NOMO-1 treated with DMSO at 0.1 percent for 48 hours (cell line): ENCODE measurements at regions not wholly inside any gene's neighbourhood (a gene's known extent, or its start where the extent isn't known, plus 50 kb on each side); places are given as distances from the start of the nearest gene placed in this dataset.
"Not testable (repeated sequence)": the region's sequence is repeated elsewhere in the genome, so short reads cannot be mapped to it uniquely, and the experiment has no call there.

ENCODE experiments used
- DNase-seq: peaks from one replicate; lab custom pipeline; 2025; ENCODE audit not compliant: unreplicated experiment; lab: John Stamatoyannopoulos, UW

DNA sequence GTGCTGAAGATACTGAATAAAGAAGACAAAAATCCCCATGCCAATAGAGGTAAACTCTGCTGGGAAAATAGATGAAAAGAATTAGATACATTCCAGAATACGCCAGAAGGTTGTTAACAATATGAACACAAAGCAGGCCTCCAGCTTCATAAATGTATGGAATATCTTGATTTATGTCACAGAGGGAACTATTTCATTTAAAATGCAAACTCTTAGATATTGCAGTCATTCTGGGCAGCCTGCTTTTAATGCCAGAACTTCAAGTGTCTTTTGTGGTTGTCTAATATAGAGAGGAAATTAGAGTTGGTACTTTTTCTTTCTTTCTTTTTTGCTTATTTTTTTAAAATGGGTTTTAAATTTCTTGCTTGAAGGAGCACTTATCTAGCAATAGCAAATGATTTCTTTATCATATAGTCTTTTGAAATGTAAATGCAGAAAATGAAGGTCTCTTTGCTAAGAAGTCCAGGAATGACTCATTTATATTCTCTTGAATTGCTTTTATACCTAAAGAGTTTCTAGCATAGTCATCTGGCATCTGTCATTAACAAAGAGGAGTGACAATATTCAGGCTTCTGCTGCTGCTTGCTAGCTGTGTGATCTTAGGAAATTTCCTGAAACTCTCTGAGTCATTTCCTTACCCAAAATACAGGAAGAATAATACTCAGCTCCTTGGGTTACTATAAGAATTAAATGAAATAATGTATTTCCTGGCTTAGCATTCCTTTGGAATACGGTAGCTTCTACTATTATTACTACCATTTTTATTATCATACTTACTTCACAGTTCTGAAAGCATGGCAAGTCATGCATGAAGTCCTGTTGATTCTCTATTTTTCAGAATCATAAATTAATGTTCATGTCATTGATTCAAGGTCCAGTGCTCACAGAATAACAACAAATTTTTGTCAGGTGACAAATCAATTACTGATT, 527.6 kb downstream of the DIPK2A start:
- DNase-seq = peak; percentile 10

DNA sequence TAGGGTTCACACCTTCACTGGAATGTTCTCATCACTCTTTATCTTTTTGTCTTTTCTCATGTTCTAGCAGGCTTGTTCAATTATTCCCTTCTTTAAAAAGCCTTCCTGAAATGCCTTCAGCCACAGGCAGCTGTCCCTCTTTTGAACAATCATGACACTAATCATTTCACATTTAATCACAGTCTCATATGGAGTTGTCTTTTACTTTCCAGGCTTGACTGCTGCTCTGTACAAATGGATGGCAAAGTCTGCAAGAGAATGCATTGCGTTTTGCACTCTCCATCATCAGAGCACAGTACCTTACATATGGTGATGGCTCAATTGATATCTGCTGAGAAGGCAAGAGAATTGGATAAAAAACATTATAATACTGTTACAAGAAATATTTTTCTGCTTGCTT, 529.8 kb downstream of the DIPK2A start:
- no peak for DNase-seq

DNA sequence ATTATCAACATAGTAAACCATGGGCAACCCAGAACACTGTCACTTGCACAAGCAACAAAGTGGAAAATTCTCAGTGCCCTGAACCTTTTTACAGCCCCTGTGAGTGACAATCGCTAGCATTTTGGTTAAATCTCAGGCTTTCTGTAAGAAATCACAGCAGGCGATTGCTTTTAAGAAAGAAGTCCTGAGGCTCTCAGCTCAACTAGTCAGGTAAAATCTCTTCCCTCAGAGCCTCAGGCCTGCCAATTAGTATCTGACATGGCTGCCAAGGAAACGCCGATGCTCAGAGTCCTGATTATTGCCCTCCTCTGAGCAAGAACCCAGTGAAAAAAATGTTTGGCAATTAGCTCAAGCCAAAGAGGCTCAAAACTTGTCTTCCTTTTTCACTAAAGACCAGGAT, 530.8 kb downstream of the DIPK2A start:
- DNase-seq = no peak

DNA sequence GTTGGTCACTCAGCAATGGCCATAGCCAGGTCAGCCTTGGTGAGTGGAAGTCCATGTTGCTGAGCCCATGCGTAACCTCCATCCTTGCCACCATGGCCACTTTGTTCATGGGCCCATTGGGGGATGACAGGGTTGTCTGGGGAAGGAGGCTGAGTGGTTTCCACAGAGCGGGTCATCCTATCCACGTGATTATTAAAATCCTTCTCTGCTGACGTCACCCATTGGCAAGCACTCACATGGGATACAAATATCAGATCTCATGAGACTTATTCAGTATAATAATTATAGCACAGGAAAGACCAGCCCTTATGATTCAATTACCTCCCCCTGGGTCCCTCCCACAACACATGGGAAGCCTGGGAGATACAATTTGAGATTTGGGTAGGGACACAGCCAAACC, 534.8 kb downstream of the DIPK2A start:
- DNase-seq = not testable (repeated sequence)

DNA sequence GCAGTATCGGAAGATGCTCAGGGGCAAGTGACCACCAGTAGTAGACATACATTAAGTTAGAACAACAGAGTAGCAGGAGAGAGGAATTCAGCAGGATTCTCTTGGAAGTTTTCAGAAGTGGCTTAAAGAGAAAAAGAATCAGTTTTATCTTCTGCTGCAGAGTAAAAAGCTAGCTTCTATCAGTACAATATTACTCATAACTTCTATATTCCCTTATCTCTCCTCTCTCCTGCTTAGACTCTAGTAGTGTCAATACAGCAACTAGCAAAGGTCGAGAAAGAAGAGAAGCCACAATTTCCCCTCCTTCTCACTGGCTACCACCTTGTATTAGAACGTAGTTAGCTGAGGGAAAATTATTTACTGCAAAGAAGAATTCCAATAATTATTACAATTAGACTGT, 539.7 kb downstream of the DIPK2A start:
- DNase-seq = no peak

DNA sequence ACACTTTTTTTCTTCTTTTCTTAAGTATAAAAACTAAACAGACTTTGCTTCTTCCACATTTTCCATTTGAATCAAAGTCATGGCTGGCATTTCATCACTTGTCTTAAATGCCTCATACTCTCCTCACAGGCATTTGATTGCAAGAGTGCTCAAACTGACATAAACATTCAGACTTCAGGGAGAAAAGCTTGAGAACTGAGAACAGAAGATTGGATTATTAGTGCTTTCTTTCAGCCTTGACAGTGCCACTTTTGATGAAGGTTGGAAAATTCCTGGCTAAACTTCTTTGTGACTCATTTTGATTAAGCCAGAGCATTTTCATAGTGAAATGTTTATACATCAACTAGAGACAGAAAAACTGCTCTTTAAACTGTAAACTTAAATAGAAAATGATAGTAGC, 544.4 kb downstream of the DIPK2A start:
- DNase-seq = no peak

DNA sequence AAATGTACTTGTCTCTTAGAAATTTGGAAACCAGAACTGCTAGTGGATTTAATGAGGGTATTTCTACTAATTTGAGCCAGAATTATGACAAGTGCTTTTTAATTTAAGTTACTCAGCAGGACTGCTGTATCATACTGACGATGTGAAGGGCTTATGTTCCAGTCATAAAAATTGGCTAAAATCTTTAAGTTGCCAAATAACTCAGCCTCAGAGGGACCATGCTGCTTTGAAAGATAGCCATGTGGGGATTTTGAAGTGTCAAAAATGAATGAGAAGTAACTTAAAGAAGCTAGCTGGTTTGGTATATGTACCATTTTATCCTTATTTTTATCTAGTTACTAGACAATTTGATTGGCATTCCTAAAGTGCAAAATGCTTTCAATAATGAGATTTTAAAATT, 545.0 kb downstream of the DIPK2A start:
- no peak for DNase-seq

DNA sequence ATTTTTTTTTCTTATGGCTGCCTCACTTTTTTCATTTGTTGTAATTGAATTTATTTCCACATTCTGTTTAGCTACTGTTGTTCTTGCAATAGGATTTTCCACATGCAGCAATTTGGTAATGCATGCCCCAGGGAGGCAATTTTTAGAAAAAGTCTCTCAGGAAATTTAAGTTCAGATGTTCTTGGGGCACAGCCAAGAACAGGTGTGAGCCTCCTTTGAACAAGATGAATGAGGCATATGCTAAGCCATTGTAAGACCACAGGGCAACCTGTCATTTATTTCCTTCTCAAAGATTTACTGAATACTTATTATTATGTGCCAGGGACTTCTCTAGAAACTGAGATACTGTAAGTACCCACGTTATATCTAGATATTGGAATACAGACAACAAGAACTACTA, 549.5 kb downstream of the DIPK2A start:
- DNase-seq = no peak

DNA sequence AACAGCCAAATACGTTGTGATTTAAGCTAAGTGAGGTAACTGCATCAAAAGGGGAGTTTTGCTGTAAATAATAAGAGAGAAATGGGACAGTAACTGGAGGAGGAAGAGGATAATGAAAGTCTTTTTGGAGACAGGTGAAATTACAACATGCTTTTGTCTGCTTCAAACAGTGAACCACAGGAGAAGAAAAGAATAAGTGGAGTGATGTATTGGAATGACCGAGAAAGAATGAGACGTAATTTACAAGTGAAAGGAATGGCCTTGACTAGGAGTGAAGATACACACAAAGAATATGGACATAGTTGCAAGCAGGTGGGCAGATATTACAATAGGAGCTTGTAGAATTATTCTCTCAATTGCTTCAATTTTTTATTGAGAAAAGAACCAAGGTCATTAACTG, 550.8 kb downstream of the DIPK2A start:
- no peak for DNase-seq

DNA sequence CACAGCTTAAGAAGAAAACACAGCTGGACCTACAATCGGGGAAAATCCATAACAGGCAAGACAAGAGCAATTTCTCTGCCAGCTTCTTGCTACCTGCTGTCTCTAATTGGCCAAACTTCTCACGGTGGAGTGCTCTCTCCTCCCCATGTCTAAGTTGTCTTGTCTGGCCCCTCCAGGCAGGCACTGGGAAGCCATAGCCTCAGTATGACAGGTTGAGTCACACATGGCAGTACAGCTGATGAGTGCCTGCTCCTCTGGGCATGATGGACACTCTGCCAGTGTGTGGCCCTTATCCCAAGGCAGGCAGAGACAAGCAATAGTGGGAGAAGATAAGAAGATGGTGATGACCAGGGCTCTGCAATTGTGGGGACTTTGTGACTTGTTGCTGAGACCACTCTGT, 551.8 kb downstream of the DIPK2A start:
- DNase-seq = no peak

DNA sequence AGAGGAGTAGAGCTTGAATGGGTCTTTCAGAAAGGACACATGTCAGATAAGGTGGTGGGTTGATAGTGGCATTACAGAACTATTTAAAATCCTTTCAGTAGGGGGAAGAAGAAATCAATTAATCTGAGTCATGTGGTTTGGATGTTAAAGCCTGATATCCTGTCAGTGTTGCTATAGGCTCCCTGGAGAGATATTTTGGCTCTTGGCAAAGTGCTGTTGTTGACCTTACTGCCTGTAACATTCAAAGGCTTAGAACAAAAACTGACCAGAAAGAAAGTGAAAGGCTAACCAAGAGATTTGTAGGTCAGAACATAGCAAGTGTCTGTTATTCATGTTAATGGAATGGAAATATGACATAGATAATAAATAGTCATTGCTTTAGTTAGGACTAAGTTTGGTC, 552.9 kb downstream of the DIPK2A start:
- DNase-seq = no peak

DNA sequence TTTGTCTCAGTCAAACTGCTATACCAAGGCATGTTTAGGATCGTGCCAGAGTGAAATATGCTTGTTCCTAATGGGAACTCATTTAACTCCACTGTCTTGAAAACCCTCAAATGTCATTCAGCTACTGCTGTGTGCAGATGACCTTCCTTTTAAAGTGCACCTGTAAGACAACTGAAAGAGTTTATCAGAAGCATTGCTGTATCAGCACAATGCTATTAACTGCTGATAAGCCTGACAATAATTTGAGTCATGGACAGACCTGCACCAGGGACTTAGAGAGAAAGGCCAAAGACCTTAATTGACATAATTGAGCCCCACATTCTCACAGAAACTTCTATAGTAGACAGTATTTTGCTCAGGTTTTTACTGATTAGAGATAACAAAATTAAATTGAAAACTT, 557.9 kb downstream of the DIPK2A start:
- DNase-seq = no peak

DNA sequence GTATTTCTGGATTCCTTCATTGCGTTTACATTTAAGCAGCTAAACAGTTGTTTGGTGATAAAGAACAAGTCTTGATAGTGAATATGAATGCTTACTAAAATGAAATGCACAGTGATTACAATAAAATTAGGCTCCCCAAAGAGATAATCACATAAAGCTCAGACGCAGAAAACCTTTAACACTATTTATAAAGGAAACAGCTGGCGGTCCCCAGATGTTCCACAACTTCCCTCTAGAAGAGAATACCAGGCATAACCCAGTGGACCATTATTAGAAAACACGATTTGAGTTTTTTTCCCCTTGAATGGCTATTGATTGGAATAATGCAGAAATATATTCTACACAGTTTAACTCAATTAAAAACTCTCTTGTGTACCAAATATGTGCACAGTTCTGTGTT, 573.2 kb downstream of the DIPK2A start:
- DNase-seq = no peak

DNA sequence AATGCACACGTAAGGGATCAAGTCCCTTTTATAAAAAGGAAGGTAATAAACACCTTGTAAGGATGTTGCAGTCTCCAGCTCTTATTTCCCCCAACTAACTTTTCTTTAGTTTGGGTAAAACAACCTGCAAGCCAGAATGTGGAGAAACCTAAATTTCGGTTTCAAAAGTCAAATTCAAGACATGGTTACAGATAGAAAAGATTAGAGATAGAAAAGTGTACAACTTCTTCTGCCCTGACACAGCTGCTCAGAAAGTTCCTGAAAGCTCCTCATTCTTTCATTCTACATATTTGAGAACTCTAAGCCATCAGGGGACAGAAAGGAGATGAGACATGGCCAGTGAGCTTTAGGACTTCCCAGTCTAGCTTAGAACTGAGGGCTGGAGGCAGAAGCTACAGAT, 574.9 kb downstream of the DIPK2A start:
- no peak for DNase-seq

DNA sequence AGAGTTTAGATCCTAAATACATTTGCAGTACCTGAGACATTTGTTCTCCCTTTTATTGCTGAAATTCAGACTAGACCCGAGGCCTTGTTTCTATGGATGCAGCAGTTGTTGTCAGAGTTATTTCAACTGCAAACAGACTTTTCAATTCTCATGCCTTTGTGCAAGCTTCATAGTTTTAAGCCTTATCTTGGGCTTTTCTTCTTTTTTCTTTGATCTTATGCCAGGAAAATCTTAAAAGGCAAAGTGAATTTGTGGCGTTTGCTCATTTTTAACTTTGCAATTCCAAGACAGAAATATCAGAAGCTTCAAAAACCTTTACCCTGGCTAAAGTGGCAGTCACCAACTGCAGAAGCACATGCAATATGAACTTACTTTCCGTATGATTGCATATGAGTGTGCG, 576.7 kb downstream of the DIPK2A start:
- DNase-seq = no peak

DNA sequence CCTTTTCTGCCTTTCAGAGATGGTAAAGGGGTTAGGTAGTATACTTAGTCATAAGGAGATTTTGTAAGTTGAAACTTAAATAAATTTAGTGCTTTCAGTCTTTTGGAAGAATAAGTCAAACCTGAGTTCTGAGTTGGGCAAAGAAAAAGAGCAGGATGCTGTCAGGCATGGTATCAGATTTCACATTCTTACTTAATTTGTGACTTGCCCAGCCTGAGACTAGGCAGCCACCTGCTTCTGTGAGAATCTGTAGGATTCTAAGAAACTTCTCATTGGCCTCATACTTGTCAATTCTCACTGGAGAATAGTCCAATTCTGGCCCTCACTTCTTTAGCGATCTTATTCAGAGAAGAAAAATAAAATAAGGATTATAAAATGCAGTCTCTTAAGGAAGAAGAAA, 577.5 kb downstream of the DIPK2A start:
- no peak for DNase-seq

DNA sequence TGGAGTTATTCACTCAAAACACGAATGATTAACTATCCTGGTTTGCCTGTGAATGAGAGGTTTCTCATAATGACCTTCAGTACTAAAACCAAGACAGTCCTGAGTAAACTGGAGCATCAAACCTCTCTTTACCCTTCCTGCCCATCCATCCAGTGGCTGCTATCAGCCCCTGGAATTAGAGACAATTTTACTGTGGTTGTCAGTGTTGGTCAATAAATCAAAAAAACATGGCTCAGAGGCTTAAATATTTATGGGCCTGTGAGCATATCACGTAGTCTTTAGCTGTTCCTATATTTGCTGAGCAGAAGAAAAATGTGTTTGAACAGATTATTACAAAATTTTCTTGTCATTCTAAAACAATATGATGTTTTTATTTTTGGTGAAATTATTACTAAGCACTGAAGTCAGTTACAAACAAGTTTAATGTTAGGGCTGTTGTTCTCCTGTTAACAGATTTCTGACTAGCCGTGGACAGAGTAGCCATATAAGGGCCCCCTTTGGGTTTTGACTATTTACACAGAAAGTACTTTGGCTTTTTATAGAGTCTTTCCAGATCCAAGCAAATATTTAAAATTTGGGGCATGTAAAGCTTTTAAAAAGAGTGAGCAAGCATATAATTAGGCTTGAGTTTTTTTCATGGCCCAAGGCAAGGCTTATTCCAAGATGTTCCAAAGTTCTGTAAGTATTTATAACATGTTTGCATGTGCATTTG, 580.9 kb downstream of the DIPK2A start:
- DNase-seq = no peak

DNA sequence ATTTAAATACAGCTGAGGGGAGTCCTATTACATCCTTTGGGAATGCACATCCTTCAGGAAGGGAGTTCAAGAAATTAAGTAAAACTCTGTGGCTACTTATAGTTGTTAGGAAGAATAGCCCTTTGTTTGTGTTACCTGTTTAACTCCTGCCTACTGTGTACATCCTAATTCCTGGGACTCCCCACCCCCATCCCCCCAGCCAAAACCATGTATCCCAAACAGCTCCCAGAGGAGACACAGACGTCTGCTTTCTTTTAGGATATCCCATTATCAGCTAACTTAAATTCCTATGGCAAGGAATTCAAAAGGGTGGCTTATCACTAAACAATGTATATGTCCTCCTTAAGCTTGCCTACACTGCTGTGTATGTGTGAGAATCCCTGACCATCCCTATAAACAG, 581.7 kb downstream of the DIPK2A start:
- DNase-seq = no peak

DNA sequence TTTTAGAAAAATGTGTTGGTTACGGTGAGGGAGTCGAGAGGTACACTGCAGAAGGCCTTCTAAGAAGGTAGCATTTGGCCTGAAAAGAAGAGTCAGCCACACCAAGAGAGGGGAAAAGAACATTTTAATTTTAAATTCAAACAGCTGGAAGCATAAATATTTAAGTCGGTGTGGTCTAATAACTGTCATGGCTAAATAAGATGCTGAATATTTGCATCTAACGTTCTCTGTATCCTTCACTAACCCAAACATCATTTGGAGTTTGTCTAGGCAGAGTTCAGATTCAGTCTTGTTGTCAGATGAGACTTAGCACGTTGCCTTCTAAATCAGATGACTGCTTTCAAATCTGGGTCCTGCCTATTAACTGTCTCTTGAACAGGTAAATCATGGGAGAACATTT, 583.3 kb downstream of the DIPK2A start:
- no peak for DNase-seq

DNA sequence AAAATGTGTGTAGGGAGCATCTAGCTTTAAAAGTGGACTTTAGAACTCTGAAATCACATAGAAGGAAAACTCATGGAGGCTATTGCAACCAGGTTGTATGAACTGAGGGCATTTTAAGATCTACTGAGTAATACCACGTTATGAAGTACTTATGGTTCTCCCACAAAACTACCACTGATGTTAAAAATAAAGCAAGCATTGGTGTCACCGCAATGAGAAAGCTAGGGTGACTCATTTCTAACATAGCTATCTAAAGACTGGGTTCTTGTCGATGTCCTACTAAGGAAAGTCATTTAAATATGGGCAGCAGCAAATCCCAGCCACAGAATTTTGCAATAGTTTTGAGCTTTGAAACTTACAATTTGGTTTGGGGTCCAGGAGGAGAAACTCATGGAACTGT, 584.8 kb downstream of the DIPK2A start:
- DNase-seq = peak; percentile 88

DNA sequence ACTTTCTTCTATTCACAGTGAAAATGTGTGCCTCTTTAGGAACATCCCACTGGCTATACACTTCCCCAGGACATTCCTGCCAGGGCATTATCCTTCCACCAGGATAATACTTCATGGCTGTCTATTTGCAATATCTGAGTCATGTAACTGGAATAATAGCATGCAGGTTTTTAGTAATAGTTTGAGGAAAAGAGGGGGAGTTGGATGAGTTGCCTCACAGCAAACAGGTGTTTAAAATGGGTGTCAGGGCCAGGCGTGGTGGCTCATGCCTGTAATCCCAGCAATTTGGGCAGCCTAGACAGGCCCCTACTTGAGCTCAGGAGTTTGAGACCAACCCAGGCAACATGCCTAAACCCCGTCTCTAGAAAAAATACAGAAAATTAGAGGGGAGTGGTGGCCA, 585.9 kb downstream of the DIPK2A start:
- DNase-seq = no peak

DNA sequence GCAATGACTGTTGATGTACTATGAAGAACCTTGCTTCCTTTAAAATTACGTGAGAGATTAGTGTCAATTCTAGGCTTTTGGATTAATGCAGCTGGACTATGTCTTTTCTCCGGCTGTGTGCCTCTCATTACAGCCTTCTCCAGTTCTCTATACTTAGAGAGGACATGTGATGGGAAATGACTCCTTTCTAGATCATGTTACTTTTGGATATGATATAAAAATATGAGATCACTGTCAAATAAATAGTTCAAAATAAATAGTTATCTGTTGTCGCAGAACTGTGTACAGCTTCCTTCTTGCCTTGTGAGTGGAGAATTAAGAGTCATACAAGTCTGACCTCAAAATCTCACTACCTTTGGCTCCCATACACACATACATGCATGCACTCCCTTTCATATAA, 592.4 kb downstream of the DIPK2A start:
- no peak for DNase-seq

DNA sequence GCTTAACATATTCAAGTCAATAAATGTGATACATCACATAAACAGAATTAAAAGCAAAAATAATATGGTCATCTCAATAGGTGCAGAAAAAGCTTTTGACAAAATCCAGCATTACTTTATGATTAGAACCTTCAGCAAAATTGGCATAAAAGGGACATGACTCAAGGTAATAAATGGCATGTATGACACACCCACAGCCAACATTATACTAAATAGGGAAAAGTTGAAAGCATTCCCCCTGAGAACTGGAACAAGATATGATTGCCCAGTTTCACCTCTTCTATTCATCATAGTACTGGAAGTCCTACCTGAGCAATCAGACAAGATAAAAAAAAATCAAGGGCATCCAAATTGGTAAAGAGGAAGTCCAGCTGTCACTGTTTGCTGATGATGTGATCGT, 594.7 kb downstream of the DIPK2A start:
- DNase-seq = no peak
